SH-SY5Y (cell line): ENCODE measurements at regions not wholly inside any gene's neighbourhood (a gene's known extent, or its start where the extent isn't known, plus 50 kb on each side); places are given as distances from the start of the nearest gene placed in this dataset.

ENCODE experiments used
- GATA2 ChIP-seq: IDR thresholded peaks from 2 replicates; pipeline ENCODE4 v1.6.1; 2011; ENCODE audit warnings: mild to moderate bottlenecking, low read depth, low read length
- GATA3 ChIP-seq: IDR thresholded peaks from 2 replicates; pipeline ENCODE4 v1.6.1; 2011; ENCODE audit warnings: low read depth, mild to moderate bottlenecking, low read length, moderate library complexity

GRCh38 chr4:181272422-181272821 is 970.8 kb upstream of the TENM3 start:
- TF ChIP-seq GATA2 (no peak), GATA3 (no peak)
